ENCODE measurements at regions not wholly inside any gene's neighbourhood (a gene's known extent, or its start where the extent isn't known, plus 50 kb on each side); places are given as distances from the start of the nearest gene placed in this dataset.

GRCh38 chr2:30030361-30030760, 109.0 kb upstream of the ALK start:
- TF ChIP-seq GATA3 (IDR thresholded peaks at IDR 0.05; ENCODE audit: low read depth, low read length) (no peak), GATA2 (IDR thresholded peaks at IDR 0.05; ENCODE audit: low read depth, low read length) (no peak)

Data from SH-SY5Y (cell line).